ENCODE measurements at regions not wholly inside any gene's neighbourhood (a gene's known extent, or its start where the extent isn't known, plus 50 kb on each side); places are given as distances from the start of the nearest gene placed in this dataset.

GRCh38 chr14:26887847-26888246 is 290.0 kb upstream of the NOVA1 start:
- ATAC-seq: peak in 4 of 8 donors; percentile 48 to 90 (median 80)

GRCh38 chr14:26888592-26888991 is 290.8 kb upstream of the NOVA1 start:
- no peak for TF ChIP-seq CTCF (IDR thresholded peaks at IDR 0.05)
- no peaks in the 10 kb centered on the region for H3K36me3 ChIP-seq
- no peaks in the 10 kb centered on the region for H3K4me1 ChIP-seq
- intact Hi-C loops (cut with DNase I): no loop called here
- H3K27me3 ChIP-seq: no peaks in the 10 kb centered on the region
- DNase-seq (no peak), ATAC-seq (no peak)
- WGBS, 2 donors: 73 to 75% methylated on average over 1 of the region's 1 CpG
- H3K27ac ChIP-seq: no peak overlapping the region
- H3K4me3 ChIP-seq: no peak overlapping the region
- H3K9me3 ChIP-seq: peaks cover 0 to 36% (median 11%) of the 10 kb centered on the region in 11 donors

More at GRCh38 chr14:26887847-26888246, 290.0 kb upstream of the NOVA1 start:
- intact Hi-C loops (cut with DNase I): no loop called here
- DNase-seq: peak in 1 of 2 donors; percentile 9
- no peaks in the 10 kb centered on the region for H3K27me3 ChIP-seq
- 43 to 68% methylated on average over 1 of the region's 1 CpG for WGBS, 2 donors
- no peaks in the 10 kb centered on the region for H3K4me1 ChIP-seq
- TF ChIP-seq CTCF (IDR thresholded peaks at IDR 0.05): no peak
- no peak overlapping the region for H3K4me3 ChIP-seq
- no peaks in the 10 kb centered on the region for H3K36me3 ChIP-seq
- H3K27ac ChIP-seq: no peak overlapping the region
- H3K9me3 ChIP-seq: peaks cover 0 to 44% (median 19%) of the 10 kb centered on the region in 11 donors

GRCh38 chr14:26896447-26896846 is 298.6 kb upstream of the NOVA1 start:
- intact Hi-C loops (cut with DNase I): no loop called here
- H3K27ac ChIP-seq: no peak overlapping the region
- H3K9me3 ChIP-seq: peaks cover 0 to 21% (median 11%) of the 10 kb centered on the region in 11 donors
- no peaks in the 10 kb centered on the region for H3K27me3 ChIP-seq
- TF ChIP-seq CTCF (IDR thresholded peaks at IDR 0.05): no peak
- no peaks in the 10 kb centered on the region for H3K36me3 ChIP-seq
- WGBS, 2 donors: 62 to 65% methylated on average over 3 of the region's 3 CpGs
- H3K4me1 ChIP-seq: no peaks in the 10 kb centered on the region
- H3K4me3 ChIP-seq: no peak overlapping the region
- ATAC-seq: peak in 1 of 8 donors; percentile 39
- peak in 1 of 2 donors; percentile 6 for DNase-seq

GRCh38 chr14:26897196-26897595 is 299.4 kb upstream of the NOVA1 start:
- DNase-seq: no peak
- intact Hi-C loops (cut with DNase I): no loop called here

More at GRCh38 chr14:26897196-26897595, 299.4 kb upstream of the NOVA1 start:
- Histone ChIP-seq H3K27me3 (no peaks in the 10 kb centered on the region), H3K9me3 (peaks cover 0 to 22% (median 11%) of the 10 kb centered on the region in 11 donors), H3K4me3 (no peak overlapping the region), H3K27ac (no peak overlapping the region), H3K4me1 (no peaks in the 10 kb centered on the region), H3K36me3 (no peaks in the 10 kb centered on the region)
- no peak for TF ChIP-seq CTCF (IDR thresholded peaks at IDR 0.05)
- ATAC-seq: no peak

Measured in heart right ventricle (tissue), 16 donors.